ENCODE measurements at regions not wholly inside any gene's neighbourhood (a gene's known extent, or its start where the extent isn't known, plus 50 kb on each side); places are given as distances from the start of the nearest gene placed in this dataset.

DNA sequence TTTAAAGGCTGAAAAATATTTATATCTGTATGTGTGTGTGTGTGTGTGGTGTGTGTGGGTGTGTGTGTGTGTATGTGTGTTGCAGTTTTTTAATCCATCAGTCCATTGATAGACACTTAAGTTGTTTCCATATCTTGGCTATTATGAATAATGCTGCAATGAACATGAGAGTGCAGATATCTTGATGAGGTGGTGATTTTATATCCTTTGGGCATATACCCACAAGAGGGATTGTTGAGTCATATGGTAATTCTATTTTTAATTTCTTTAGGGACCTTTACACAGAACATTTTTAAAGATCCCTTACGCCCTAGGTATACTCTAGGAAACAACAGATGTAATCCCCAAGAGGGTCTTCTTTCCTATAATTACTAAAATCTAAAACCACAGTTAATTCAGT lies 154.5 kb upstream of the CLEC14A start:
- H3K27ac ChIP-seq = no peak overlapping the region

DNA sequence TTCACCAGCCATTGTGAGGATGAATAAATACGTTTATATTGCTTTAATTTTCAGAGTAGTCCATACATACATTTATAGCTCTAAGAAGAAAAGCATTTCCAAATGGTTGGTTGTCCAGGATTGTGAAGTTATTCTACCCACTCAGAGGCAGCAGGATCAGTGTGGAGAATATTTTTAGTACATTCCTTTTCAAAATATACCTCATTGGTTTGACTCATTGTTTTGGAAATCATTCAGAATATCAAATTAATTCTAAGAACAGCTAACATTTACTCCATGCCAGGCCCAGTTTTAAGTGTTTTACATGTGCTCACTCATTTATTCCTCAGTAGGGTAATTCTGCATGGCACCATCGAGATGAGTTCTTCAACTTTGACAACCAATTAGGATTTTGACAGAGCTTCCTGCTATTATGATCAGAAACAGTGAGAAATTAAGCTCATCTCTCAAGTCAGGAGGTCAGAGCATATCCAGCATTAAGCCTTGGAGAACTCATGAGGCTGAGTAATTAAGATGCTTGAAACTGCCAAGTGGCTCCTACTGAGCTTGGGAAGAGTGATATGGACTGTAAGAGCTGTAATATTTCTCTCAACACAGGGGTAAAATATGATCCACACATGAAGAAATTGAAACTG lies 153.3 kb upstream of the CLEC14A start:
- H3K4me3 ChIP-seq (ENCODE audit: low read depth in 1 of 2, low read length in 1 of 2) = no peak overlapping the region

More for the DNA sequence above, 154.5 kb upstream of the CLEC14A start:
- no peaks in the 10 kb centered on the region for H3K9me3 ChIP-seq
- TF ChIP-seq, protein P1, sequence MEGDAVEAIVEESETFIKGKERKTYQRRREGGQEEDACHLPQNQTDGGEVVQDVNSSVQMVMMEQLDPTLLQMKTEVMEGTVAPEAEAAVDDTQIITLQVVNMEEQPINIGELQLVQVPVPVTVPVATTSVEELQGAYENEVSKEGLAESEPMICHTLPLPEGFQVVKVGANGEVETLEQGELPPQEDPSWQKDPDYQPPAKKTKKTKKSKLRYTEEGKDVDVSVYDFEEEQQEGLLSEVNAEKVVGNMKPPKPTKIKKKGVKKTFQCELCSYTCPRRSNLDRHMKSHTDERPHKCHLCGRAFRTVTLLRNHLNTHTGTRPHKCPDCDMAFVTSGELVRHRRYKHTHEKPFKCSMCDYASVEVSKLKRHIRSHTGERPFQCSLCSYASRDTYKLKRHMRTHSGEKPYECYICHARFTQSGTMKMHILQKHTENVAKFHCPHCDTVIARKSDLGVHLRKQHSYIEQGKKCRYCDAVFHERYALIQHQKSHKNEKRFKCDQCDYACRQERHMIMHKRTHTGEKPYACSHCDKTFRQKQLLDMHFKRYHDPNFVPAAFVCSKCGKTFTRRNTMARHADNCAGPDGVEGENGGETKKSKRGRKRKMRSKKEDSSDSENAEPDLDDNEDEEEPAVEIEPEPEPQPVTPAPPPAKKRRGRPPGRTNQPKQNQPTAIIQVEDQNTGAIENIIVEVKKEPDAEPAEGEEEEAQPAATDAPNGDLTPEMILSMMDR (IDR thresholded peaks at IDR 0.05) = no peak
- no peak overlapping the region for H3K4me3 ChIP-seq (ENCODE audit: low read depth in 1 of 2, low read length in 1 of 2)
- H3K27me3 ChIP-seq = no peaks in the 10 kb centered on the region
- H3K36me3 ChIP-seq = no peaks in the 10 kb centered on the region
- no peaks in the 10 kb centered on the region for H3K4me1 ChIP-seq (ENCODE audit: control insufficient read depth in 1 of 2, insufficient read depth in 1 of 2, low read depth in 1 of 2, low read length in 1 of 2)

DNA sequence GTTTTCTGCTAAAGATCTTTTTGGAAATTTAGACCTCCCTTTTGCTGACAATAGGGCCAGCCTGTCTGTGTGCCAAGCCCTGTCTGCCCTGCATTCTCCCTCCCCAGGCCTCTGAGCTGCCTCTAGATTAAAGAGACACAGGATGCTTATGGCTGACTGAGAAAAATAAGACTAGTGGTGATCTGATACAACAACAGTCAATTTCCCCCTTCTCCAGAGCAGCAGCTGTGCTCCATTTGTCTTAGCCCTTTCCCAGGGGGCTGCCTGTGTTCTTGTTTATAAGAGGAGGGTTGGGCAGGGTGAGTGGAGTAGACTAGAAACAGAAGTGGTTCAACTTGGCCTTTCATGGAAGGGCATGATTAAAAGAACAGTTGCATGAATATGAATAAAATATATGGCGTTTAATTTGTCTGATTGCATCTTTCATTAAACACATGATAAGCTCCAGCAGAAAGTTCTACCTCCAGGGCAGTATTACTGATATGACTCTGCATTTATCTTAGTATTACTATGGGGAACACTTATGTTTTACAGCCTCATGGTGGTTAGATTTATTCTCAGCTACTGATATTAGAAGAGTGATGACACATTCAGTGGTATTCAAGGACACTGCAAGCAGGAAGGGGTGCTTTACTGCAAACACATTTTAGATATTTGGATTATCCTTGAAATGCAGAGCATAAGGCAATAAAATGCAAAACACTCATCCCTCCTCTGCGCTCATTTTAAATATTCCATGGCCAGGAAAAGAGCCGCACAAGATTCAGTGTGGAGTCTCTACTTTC lies 150.2 kb upstream of the CLEC14A start:
- no peaks in the 10 kb centered on the region for H3K4me1 ChIP-seq (ENCODE audit: control insufficient read depth in 1 of 2, insufficient read depth in 1 of 2, low read depth in 1 of 2, low read length in 1 of 2)
- H3K36me3 ChIP-seq = no peaks in the 10 kb centered on the region
- TF ChIP-seq, protein P1 (IDR thresholded peaks at IDR 0.05) = no peak
- H3K27ac ChIP-seq = no peak overlapping the region
- no peaks in the 10 kb centered on the region for H3K9me3 ChIP-seq
- no peak overlapping the region for H3K4me3 ChIP-seq (ENCODE audit: low read depth in 1 of 2, low read length in 1 of 2)
- H3K27me3 ChIP-seq = no peaks in the 10 kb centered on the region

More for the DNA sequence above, 153.3 kb upstream of the CLEC14A start:
- H3K27ac ChIP-seq = no peak overlapping the region
- no peaks in the 10 kb centered on the region for H3K36me3 ChIP-seq
- H3K4me1 ChIP-seq (ENCODE audit: control insufficient read depth in 1 of 2, insufficient read depth in 1 of 2, low read depth in 1 of 2, low read length in 1 of 2) = no peaks in the 10 kb centered on the region
- H3K9me3 ChIP-seq = no peaks in the 10 kb centered on the region
- TF ChIP-seq, protein P1 (IDR thresholded peaks at IDR 0.05) = no peak
- no peaks in the 10 kb centered on the region for H3K27me3 ChIP-seq

DNA sequence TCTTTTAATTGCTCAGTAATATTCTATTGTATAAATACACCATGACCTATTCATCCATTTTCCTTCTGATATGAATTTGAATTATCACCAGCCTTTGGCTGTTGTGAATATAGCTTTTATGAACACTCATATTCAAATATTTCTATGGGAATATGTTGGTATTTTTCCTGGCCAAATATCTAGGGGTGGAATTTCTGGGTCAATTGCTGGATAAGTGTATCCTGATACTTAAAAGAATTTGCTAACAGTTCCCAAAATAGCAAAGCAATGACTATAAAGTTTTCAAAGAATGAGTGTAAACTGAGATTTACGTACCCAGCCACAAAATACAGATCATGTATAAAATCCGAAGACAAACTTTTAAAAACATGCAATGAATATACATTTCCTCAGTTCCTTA lies 148.7 kb upstream of the CLEC14A start:
- H3K4me1 ChIP-seq (ENCODE audit: control insufficient read depth in 1 of 2, insufficient read depth in 1 of 2, low read depth in 1 of 2, low read length in 1 of 2) = no peaks in the 10 kb centered on the region
- H3K4me3 ChIP-seq (ENCODE audit: low read depth in 1 of 2, low read length in 1 of 2) = no peak overlapping the region
- TF ChIP-seq, protein P1 (IDR thresholded peaks at IDR 0.05) = no peak
- H3K27me3 ChIP-seq = no peaks in the 10 kb centered on the region
- H3K27ac ChIP-seq = no peak overlapping the region
- no peaks in the 10 kb centered on the region for H3K9me3 ChIP-seq
- H3K36me3 ChIP-seq = no peaks in the 10 kb centered on the region

DNA sequence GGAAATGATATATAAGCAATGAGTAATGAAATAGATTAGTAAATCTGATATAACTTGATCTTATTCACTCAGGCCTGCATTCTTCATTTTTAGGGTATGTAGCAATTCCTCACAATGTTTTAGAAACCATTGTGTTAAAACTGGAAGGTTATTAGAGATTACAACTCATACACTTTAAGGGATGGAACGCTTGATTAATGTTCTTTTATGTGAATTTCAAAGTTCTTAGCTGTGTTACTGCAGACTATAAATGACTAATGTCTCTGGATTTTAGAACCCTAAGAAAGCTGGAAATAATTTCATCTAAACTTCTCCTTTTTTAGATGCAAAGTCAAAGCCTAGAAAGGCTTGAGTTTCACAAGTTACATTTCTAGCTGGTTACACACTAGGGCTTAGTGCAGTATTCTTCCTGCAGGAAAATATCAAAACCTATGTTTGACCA lies 148.2 kb upstream of the CLEC14A start:
- Histone ChIP-seq H3K27me3 (no peaks in the 10 kb centered on the region), H3K27ac (no peak overlapping the region), H3K36me3 (no peaks in the 10 kb centered on the region), H3K9me3 (no peaks in the 10 kb centered on the region), H3K4me3 (ENCODE audit: low read depth in 1 of 2, low read length in 1 of 2) (no peak overlapping the region), H3K4me1 (ENCODE audit: control insufficient read depth in 1 of 2, insufficient read depth in 1 of 2, low read depth in 1 of 2, low read length in 1 of 2) (no peaks in the 10 kb centered on the region)
- TF ChIP-seq, protein P1 (IDR thresholded peaks at IDR 0.05) = no peak

Data from neutrophil (primary cell).